Ectodermal cell (in vitro differentiated cells): ENCODE measurements at regions not wholly inside any gene's neighbourhood (a gene's known extent, or its start where the extent isn't known, plus 50 kb on each side); places are given as distances from the start of the nearest gene placed in this dataset.

Experiments used
- H3K27ac ChIP-seq: 2 replicates; pipeline ENCODE4 v1.7.0; 2013; ENCODE audit warnings: mild to moderate bottlenecking, low read depth, low read length; ENCODE audit not compliant: insufficient read depth, poor library complexity, severe bottlenecking
- H3K27me3 ChIP-seq: 2 replicates; pipeline ENCODE4 v1.7.0; 2013; ENCODE audit warnings: mild to moderate bottlenecking, low read length; ENCODE audit not compliant: insufficient read depth, control insufficient read depth, poor library complexity, severe bottlenecking
- H3K36me3 ChIP-seq: one replicate; pipeline ENCODE4 v1.7.0; 2013; ENCODE audit warnings: low read length; ENCODE audit not compliant: control insufficient read depth, insufficient read depth
- H3K4me1 ChIP-seq: one replicate; pipeline ENCODE4 v1.7.0; 2013; ENCODE audit warnings: low read length; ENCODE audit not compliant: control insufficient read depth, insufficient read depth
- H3K4me3 ChIP-seq: 2 replicates; pipeline ENCODE4 v1.7.0; 2013; ENCODE audit warnings: low read depth, low read length, control low read depth; ENCODE audit not compliant: insufficient read depth
- H3K9me3 ChIP-seq: 2 replicates; pipeline ENCODE4 v1.7.0; 2013; ENCODE audit warnings: mild to moderate bottlenecking, low read length, moderate library complexity; ENCODE audit not compliant: control insufficient read depth
- WGBS, 2 experiments: methylation state at CpG; one replicate each; pipeline ENCODE4 v1.1.7; 2013; ENCODE audit warnings: missing lambda C conversion rate in 2 of 2; 5-methylcytosine and 5-hydroxymethylcytosine counted together

- H3K9me3 ChIP-seq: no peaks in the 10 kb centered on the region
These were observed 132.5 kb upstream of the PTER start for GRCh38 chr10:16304311-16304710.

GRCh38 chr10:16310440-16310839 lies 126.4 kb upstream of the PTER start:
- 50% methylated on average over 1 of the region's 1 CpG; no CpG with 5 or more reads in 1 of the 2 experiments for WGBS, 2 experiments
- no peaks in the 10 kb centered on the region for H3K36me3 ChIP-seq
- no peak overlapping the region for H3K4me3 ChIP-seq
- no peaks in the 10 kb centered on the region for H3K4me1 ChIP-seq
- H3K9me3 ChIP-seq: no peaks in the 10 kb centered on the region
- no peaks in the 10 kb centered on the region for H3K27me3 ChIP-seq
- H3K27ac ChIP-seq: no peak overlapping the region

More at GRCh38 chr10:16304311-16304710, 132.5 kb upstream of the PTER start:
- no peak overlapping the region for H3K27ac ChIP-seq
- H3K4me3 ChIP-seq: no peak overlapping the region
- no peaks in the 10 kb centered on the region for H3K27me3 ChIP-seq
- H3K4me1 ChIP-seq: no peaks in the 10 kb centered on the region
- no peaks in the 10 kb centered on the region for H3K36me3 ChIP-seq
- 90 to 91% methylated on average over 3 of the region's 4 CpGs for WGBS, 2 experiments

GRCh38 chr10:16314259-16314658 lies 122.6 kb upstream of the PTER start:
- Histone ChIP-seq H3K4me1 (no peaks in the 10 kb centered on the region), H3K27ac (no peak overlapping the region), H3K27me3 (no peaks in the 10 kb centered on the region), H3K9me3 (no peaks in the 10 kb centered on the region), H3K36me3 (no peaks in the 10 kb centered on the region), H3K4me3 (no peak overlapping the region)

- no peaks in the 10 kb centered on the region for H3K36me3 ChIP-seq
- no peaks in the 10 kb centered on the region for H3K9me3 ChIP-seq
- H3K27ac ChIP-seq: no peak overlapping the region
- H3K4me1 ChIP-seq: no peaks in the 10 kb centered on the region
- WGBS, 2 experiments: 88 to 93% methylated on average over 5 to 7 of the region's 7 CpGs
- H3K27me3 ChIP-seq: no peaks in the 10 kb centered on the region
- no peak overlapping the region for H3K4me3 ChIP-seq
These were observed 119.9 kb upstream of the PTER start for GRCh38 chr10:16316733-16317390.

GRCh38 chr10:16341637-16342036 lies 95.2 kb upstream of the PTER start:
- Histone ChIP-seq H3K36me3 (no peaks in the 10 kb centered on the region), H3K27me3 (no peaks in the 10 kb centered on the region), H3K27ac (no peak overlapping the region), H3K4me1 (no peaks in the 10 kb centered on the region), H3K9me3 (no peaks in the 10 kb centered on the region), H3K4me3 (no peak overlapping the region)
- WGBS, 2 experiments: 93 to 95% methylated on average over 2 of the region's 2 CpGs

- H3K36me3 ChIP-seq: no peaks in the 10 kb centered on the region
- no peaks in the 10 kb centered on the region for H3K4me1 ChIP-seq
- H3K9me3 ChIP-seq: no peaks in the 10 kb centered on the region
- no peaks in the 10 kb centered on the region for H3K27me3 ChIP-seq
- WGBS, 2 experiments: 77 to 81% methylated on average over 4 of the region's 4 CpGs
- H3K4me3 ChIP-seq: no peak overlapping the region
- H3K27ac ChIP-seq: no peak overlapping the region
These were observed 87.9 kb upstream of the PTER start for GRCh38 chr10:16348891-16349290.

- no peak overlapping the region for H3K27ac ChIP-seq
- no peaks in the 10 kb centered on the region for H3K27me3 ChIP-seq
- H3K4me1 ChIP-seq: no peaks in the 10 kb centered on the region
- no peaks in the 10 kb centered on the region for H3K36me3 ChIP-seq
- H3K4me3 ChIP-seq: no peak overlapping the region
- no peaks in the 10 kb centered on the region for H3K9me3 ChIP-seq
- 82 to 90% methylated on average over 4 to 5 of the region's 5 CpGs for WGBS, 2 experiments
These were observed 84.7 kb upstream of the PTER start for GRCh38 chr10:16352146-16352545.

GRCh38 chr10:16360001-16360400 lies 76.8 kb upstream of the PTER start:
- Histone ChIP-seq H3K36me3 (no peaks in the 10 kb centered on the region), H3K27ac (no peak overlapping the region), H3K27me3 (no peaks in the 10 kb centered on the region), H3K4me1 (no peaks in the 10 kb centered on the region), H3K4me3 (no peak overlapping the region), H3K9me3 (no peaks in the 10 kb centered on the region)
- WGBS, 2 experiments: 79 to 90% methylated on average over 3 of the region's 3 CpGs

- Histone ChIP-seq H3K36me3 (no peaks in the 10 kb centered on the region), H3K27ac (no peak overlapping the region), H3K27me3 (no peaks in the 10 kb centered on the region), H3K4me1 (no peaks in the 10 kb centered on the region), H3K4me3 (no peak overlapping the region), H3K9me3 (no peaks in the 10 kb centered on the region)
These were observed 76.4 kb upstream of the PTER start for GRCh38 chr10:16360425-16360824.

GRCh38 chr10:16361086-16361485 lies 75.7 kb upstream of the PTER start:
- no peaks in the 10 kb centered on the region for H3K27me3 ChIP-seq
- no peak overlapping the region for H3K4me3 ChIP-seq
- WGBS, 2 experiments: 90 to 91% methylated on average over 3 of the region's 3 CpGs
- no peaks in the 10 kb centered on the region for H3K36me3 ChIP-seq
- H3K27ac ChIP-seq: no peak overlapping the region
- H3K9me3 ChIP-seq: no peaks in the 10 kb centered on the region
- H3K4me1 ChIP-seq: no peaks in the 10 kb centered on the region

GRCh38 chr10:16363741-16364140 lies 73.1 kb upstream of the PTER start:
- Histone ChIP-seq H3K4me1 (no peaks in the 10 kb centered on the region), H3K27me3 (no peaks in the 10 kb centered on the region), H3K4me3 (no peak overlapping the region), H3K27ac (no peak overlapping the region), H3K9me3 (no peaks in the 10 kb centered on the region), H3K36me3 (no peaks in the 10 kb centered on the region)
- 92 to 96% methylated on average over 8 of the region's 8 CpGs for WGBS, 2 experiments
